HL-60 (cell line): ENCODE measurements at regions not wholly inside any gene's neighbourhood (a gene's known extent, or its start where the extent isn't known, plus 50 kb on each side); places are given as distances from the start of the nearest gene placed in this dataset.

Experiments
- CTCF ChIP-seq: IDR thresholded peaks from one replicate; pipeline ENCODE4 v1.5.1; 2011; ENCODE audit warnings: low read length, control low read depth, inconsistent platforms; ENCODE audit not compliant: insufficient read depth
- SPI1 ChIP-seq: IDR thresholded peaks from 2 replicates; pipeline ENCODE4 v1.6.1; 2012; ENCODE audit warnings: low read depth, mild to moderate bottlenecking, borderline replicate concordance

- TF ChIP-seq CTCF (no peak), SPI1 (no peak)
Observed at GRCh38 chr7:67762516-67762915, 765.9 kb downstream of the TYW1 start.
